Erythroblast (primary cell): ENCODE measurements at regions not wholly inside any gene's neighbourhood (a gene's known extent, or its start where the extent isn't known, plus 50 kb on each side); places are given as distances from the start of the nearest gene placed in this dataset.

Experiments
- DNase-seq, 2 experiments: peaks; one replicate each; lab custom pipeline; 2025; lab: John Stamatoyannopoulos, UW
- GATA1 ChIP-seq: IDR thresholded peaks from 2 replicates; pipeline ENCODE4 v1.6.1; 2011; ENCODE audit warnings: low read depth, mild to moderate bottlenecking, control low read depth, low read length, moderate library complexity
- POLR2A ChIP-seq: IDR thresholded peaks from 2 replicates; pipeline ENCODE4 v1.6.1; 2011; ENCODE audit warnings: mild to moderate bottlenecking, low read length

DNA sequence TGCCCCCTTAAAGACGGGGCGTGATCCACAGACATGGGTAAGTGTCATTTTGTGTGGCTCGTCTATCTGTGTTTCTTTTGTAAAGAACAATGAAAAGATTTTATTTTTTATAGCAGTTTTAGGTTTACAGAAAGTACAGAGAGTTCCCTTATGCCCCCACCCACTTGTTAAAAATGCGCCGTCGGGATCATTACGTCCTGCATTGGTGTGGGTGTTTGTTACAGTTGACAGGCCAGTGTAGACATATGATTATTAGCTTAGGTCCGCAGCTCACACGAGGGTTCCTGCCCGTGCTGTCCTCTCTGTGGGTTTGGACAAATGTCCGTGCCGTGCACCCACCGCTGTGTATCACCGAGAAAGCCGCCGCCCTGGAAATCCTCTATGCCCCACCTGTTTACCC, 50.5 kb downstream of the RGS12 start:
- TF ChIP-seq POLR2A, result no peak
- TF ChIP-seq GATA1, result no peak
- DNase-seq, result no peak

DNA sequence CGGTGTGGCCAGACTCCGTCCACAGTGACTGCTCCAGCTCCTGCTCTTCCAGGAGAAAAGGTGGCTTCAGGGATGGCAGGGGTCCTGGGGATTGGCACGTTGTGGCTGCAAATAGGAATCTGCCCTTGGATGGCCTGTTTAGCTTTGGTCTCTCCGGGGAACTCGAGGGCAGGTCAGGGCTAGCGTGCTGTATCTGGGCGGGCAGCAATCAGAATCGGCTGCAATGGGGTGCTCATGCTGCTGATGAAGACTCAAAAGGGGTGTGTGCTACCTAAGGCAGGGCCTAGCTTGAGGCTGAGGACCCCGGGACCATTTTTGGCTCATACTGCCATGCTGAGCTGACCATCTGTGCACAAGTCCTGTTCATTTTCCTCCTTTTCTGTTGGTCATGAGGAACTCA, 51.3 kb downstream of the RGS12 start:
- TF ChIP-seq POLR2A, result no peak
- no peak for TF ChIP-seq GATA1
- no peak for DNase-seq

DNA sequence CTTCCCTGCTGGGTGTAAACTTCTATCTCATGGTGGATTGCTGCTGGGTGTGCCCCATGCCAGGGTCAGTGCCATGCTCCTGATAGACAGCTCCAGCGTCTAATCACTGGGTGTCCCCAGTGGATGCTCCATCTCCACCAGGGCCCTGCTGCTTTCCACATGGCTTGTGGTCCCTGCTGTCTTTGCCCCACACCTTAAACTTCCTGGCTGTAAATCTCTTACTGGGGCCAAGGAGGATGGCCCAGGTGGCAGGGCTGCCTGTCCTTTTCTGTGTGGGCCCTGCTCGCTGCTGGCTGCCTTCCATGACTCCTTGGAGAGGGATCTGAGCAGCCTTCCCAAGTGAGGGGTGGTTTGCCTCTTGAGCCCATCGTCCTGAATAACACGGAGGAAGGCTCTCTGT, 51.8 kb downstream of the RGS12 start:
- no peak for TF ChIP-seq GATA1
- TF ChIP-seq POLR2A, result no peak
- no peak for DNase-seq

DNA sequence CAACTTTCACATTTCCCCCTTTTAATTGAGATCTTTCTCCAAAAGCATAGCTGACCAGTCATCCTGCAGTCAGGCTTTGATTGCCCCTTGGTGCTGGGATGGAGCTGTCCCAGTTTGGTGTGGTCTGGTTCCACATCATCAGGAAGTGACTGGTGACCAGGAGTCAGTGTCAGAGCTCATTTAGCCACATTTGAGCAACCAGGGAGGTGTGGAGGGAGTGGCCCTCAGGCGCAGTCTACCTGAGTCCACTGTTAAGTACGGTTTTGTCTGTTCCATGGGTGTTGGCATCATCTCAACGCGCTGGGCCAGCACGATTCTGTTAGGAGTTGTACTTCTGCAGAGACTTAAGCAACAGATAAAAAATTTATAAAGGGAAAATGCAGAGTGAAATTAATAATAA, 52.6 kb downstream of the RGS12 start:
- TF ChIP-seq POLR2A (no peak), GATA1 (no peak)
- no peak for DNase-seq

DNA sequence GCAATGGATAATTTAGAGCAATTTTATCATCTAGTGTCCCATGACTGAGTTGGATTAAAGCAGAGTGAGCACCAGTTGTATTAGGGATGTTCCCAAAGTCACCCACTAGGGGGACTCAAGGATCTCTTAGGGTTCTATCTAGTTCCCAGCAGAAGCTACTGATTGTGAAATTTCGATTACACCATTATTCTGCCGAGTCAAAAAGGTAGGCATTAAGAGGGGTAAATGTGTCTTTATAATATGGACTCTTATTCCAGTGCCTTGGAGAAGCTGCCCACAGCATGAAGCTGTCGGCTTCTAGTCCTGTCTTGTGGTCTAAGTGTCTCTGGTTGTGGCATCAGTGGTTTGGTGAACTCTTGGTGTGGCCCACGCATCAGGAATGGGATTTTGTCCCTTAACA, 53.3 kb downstream of the RGS12 start:
- peak; percentile 61 to 78 for DNase-seq
- TF ChIP-seq POLR2A, result no peak
- TF ChIP-seq GATA1, result no peak

DNA sequence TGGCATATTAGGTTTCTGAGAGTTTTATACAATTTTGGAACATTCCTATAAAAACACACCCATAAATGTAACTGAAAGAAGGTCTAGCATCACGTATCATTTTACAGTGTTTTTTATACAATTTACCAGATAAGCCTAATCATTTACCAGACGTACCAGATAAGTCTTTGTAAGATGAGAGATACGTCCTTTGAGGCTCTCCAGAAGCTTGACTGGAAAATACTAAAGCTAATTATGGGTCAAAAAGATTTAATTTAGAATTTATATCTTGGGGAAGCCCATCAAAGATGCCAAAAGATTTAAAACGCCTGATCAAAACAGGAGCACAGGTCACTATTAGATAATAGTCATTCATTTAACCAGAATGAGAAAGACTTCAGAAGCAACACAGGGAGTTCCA, 55.0 kb downstream of the RGS12 start:
- DNase-seq, result no peak
- no peak for TF ChIP-seq POLR2A
- no peak for TF ChIP-seq GATA1

DNA sequence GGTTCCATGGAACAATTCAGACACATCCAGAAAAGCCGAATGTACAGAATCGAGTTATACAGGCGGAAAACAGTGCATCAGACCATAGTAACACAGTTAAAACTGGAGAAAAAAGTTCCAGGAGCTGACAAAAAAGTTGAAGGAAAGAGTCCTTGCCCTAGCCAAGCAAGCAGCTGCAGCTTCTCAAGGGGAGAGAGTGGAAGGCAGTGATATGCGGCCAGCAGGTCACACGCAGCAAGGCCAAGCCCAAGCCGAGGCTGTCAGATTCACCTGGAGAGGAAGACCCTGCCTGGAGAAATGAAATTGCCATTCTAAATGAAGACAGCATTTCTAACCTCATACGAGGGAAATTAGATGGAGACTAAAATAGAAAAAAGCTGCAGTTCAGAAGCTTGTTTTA, 55.8 kb downstream of the RGS12 start:
- no peak for DNase-seq
- TF ChIP-seq GATA1 (no peak), POLR2A (no peak)

DNA sequence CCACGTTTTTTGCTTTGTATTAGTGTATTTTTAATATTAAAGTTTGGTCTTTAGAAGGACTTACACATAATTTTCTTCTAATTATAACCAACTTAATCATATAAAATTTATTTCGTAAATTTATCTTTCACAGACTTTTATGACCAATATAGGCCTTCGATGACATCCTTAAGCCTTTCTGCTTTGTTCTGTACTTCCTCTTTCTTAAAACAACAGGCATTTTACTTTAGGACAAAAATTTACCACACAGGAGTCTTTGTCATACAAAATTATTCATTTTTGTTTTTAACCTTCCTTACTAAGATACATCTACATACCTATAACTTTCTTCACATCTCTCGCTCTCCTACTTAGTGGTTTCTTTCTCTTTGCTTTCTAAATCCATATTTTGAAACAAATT, 56.3 kb downstream of the RGS12 start:
- TF ChIP-seq POLR2A (no peak), GATA1 (no peak)
- DNase-seq, result no peak

DNA sequence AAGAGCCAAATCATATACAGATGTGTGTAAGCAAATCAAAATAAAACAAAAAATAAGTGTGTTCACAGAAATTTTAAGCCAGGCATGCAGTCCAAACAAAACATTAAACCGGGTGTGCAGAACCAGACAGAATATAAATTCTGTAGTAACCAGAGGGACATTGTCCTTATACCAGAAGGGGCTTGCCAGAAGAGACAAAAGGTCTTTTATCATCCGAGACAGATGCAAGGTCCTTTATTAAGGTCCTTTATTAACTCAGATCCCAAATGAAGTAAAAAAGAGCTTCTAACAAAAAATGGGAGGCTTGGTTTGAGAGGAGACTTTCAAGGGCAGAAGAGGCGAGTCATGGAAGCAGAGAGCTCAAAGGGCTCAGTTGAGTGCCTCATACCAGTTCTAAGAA, 59.2 kb downstream of the RGS12 start:
- DNase-seq, result no peak
- TF ChIP-seq GATA1, result no peak
- no peak for TF ChIP-seq POLR2A

DNA sequence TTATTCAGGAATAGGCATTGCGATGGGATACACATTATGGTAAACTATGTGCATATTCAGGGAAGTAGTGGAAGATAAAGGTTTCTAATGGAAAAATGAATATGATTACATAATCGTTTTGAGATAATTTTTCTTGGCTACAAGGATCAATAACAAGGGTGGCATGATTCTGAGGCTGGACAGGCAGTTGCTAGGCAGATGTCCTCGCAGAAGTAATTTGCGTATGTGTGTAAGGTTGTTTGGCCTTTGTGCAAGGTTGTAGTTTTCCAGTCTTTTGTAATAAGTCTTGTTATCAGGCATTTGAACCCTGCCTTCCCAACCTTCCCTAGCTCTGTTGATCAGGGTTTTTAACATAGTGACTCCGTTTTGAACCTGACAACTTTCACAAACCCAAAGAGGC, 59.7 kb downstream of the RGS12 start:
- TF ChIP-seq GATA1, result no peak
- no peak for TF ChIP-seq POLR2A
- DNase-seq, result no peak

DNA sequence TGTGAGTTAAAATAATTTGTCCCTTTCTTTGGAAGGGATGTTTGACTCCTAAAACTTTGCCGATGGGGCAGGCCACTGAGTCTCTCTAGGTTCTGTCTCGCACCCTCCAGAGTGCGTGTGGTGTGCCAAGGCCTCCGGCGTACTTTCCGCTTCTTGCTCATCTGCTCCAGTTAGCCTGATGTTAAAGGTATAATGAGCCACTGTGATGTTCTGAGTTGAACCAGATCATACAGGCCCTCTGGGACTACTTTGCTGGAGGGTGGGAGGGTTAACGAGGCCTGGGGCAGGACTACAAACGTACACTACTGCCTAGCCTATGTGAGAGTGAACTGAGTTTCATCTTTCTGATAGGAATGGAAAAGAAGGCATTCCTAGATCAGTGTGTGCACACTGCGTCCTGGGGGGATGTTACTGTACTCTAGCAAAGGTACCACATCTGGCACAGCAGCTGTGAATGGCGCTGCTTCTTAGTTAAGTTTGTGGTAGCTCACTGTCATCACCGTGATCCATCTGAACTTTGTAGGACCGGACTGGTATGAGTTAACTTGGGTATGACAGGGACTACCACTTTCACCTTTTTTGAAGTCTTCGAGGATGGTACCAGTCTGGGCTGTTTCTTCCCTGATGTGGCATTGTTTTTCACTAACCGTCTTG, 60.2 kb downstream of the RGS12 start:
- DNase-seq, result no peak
- TF ChIP-seq POLR2A (no peak), GATA1 (no peak)

DNA sequence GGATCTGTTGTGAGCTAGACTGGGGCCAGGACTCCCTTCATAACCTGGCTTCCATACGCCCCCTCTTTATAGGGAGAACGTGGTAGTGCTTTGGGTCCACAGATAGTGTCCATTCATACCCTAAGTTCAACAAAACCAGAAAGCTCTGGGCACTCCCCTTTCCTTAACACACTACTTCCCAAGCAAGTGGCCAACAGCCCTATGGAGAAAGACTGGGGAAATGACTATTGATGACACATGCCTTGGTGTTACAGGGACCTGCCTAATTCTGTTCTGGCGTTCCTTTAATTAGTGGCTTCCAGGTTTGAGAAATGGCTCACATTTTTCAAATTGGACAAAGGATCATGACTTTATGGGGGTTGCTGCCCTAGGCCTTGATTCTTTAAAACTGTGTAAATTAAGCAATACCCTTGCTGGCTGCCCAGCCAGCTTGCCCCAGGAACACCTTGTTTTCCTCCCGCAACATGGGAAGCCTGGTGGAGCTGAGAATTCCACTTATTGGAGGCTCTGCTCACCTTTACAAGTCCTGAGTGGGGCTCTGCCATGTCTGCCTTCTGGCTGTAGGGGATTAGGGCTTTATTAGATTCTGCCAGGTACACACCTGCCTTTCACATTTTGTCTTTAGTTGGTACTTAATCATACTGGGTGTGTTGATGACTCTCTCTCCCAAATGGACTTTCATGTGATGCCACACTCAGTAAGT, 61.1 kb downstream of the RGS12 start:
- TF ChIP-seq GATA1 (no peak), POLR2A (no peak)
- no peak for DNase-seq

DNA sequence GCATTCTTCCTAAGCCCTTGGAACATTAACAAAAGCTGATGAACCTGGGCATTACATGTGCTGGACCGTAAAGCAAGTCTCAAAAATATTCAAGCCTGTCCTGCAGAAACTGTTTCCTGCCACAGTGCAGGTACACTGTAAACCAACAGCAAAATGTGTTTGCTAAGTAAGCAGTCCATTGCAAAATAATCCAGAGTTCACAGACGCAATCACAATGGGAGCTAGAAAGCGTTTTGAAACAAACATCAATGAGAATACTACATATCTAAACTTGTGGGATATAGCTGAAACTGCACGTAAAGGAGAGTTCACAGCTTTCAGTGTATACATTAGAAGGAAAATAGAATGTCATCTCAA, 61.6 kb downstream of the RGS12 start:
- no peak for DNase-seq
- TF ChIP-seq GATA1 (no peak), POLR2A (no peak)

DNA sequence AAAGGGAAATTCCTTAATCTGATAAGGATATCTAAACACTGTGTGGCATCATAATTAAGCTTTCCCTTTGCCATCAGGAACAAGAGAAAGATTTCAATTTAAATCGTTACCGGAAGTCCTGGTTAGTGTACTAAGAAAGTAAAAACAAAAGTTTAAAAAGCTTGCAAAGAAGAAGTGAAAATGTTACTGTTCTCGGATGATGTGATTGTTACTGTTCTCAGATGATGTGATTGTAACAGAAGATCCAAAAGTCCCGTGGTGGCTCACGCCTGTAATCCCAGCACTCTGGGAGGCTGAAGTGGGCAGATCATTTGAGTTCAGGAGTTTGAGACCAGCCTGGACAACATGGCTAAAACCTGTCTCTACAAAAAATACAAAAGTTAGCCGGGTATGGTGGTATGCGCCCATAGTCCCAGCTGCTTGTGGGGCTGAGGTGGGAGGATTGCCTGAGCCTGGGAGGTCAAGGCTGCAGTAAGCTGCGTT, 62.5 kb downstream of the RGS12 start:
- no peak for DNase-seq
- no peak for TF ChIP-seq GATA1
- TF ChIP-seq POLR2A, result no peak

DNA sequence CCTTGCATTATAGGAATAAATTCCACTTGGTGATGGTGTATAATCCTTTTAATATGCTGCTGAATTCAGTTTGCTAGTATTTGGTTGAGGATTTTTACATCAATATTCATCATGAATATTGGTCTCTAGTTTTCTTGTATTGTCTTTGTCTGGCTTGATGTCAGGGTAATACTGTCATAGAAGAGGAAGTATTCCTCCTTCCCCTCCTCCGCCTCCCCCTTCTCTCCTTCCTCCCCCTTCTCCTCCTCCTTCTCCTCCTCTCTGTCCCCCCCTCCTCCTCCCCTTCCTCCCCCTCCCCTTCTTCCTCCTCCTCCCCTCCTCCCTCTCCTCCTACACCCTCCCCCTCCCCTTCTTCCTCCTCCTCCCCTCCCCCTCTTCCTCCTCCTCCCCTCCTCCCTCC, 65.8 kb downstream of the RGS12 start:
- TF ChIP-seq GATA1 (no peak), POLR2A (no peak)
- no peak for DNase-seq

DNA sequence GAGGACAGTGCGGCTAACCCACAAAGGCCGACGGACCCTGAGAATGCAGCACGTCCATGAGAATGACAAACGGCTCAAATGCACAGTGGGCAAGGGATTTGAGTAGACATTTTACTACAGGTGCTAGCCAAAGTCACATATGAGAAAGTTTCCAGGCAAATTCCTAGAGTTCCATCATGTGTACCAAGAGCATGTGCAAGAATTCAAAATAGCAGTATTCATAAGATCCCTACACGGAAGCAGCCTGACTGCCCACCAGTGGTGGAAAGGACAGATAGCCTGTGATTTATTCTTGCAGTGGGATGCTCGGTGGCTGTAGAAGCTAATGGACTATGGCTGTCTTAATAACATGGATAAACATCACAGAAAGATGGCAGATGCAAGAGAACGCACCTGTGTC, 68.0 kb downstream of the RGS12 start:
- no peak for DNase-seq
- TF ChIP-seq POLR2A (no peak), GATA1 (no peak)
